ENCODE measurements at regions not wholly inside any gene's neighbourhood (a gene's known extent, or its start where the extent isn't known, plus 50 kb on each side); places are given as distances from the start of the nearest gene placed in this dataset.
"Not testable (repeated sequence)": the region's sequence is repeated elsewhere in the genome, so short reads cannot be mapped to it uniquely, and the experiment has no call there.

- no peak for TF ChIP-seq POLR2A (IDR thresholded peaks at IDR 0.05; ENCODE audit: low read depth, low read length)
- DNase-seq (ENCODE audit: insufficient read length, low spot score) (no peak), FAIRE-seq (no peak)
Observed at GRCh38 chr12:25368557-25368956, 117.8 kb upstream of the KRAS start.

- DNase-seq (ENCODE audit: insufficient read length, low spot score) (no peak), FAIRE-seq (no peak)
- no peak for TF ChIP-seq POLR2A (IDR thresholded peaks at IDR 0.05; ENCODE audit: low read depth, low read length)
Observed at GRCh38 chr12:25366122-25366521, 115.4 kb upstream of the KRAS start.

DNA sequence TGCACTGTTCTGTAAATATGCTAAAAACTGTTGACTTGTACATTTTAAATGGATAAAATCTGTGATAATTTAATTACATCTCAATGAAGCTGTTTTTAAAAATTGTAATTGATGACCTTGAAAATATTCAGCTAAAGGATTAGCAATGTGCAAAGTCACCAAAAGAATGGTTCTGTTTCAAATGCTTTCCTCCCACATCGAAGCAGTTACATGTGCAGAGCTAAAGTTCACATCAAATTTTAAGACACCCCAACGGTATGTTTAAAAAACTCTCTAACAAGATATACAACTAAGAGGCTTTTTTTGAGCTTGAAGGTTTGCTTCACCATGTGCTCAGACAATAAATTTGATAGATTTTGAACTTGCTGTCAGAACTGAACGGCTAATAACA lies 114.6 kb upstream of the KRAS start:
- no peak for DNase-seq (ENCODE audit: insufficient read length, low spot score)
- no peak for TF ChIP-seq POLR2A (IDR thresholded peaks at IDR 0.05; ENCODE audit: low read depth, low read length)

GRCh38 chr12:25364529-25365339 lies 114.0 kb upstream of the KRAS start:
- no peak for DNase-seq (ENCODE audit: insufficient read length, low spot score)
- TF ChIP-seq POLR2A (IDR thresholded peaks at IDR 0.05; ENCODE audit: low read depth, low read length) = no peak
- no peak for FAIRE-seq

More for the DNA sequence above, 114.6 kb upstream of the KRAS start:
- FAIRE-seq = no peak

GRCh38 chr12:25362646-25363045 lies 111.9 kb upstream of the KRAS start:
- FAIRE-seq = no peak
- TF ChIP-seq POLR2A (IDR thresholded peaks at IDR 0.05; ENCODE audit: low read depth, low read length) = no peak

DNA sequence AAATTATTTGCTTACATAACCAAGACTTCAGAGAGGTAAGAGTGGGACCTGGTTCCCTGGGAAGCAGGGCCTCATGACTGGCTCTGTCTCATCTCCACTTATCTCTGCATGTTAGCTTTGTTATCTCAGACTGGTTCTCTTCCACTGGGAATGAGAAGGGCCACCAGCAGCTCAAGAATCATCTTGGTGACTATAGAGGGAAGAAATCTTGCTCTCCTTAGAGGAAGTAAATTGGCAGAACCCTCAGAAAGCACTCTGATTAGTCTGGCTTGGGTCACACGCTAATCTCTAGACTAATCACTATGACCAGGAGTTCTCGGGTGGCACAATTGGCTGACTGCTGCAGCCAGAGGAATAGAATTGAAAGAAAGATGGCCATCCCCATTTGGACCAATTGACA lies 110.8 kb upstream of the KRAS start:
- DNase-seq (ENCODE audit: insufficient read length, low spot score) (no peak), FAIRE-seq (no peak)
- no peak for TF ChIP-seq POLR2A (IDR thresholded peaks at IDR 0.05; ENCODE audit: low read depth, low read length)

More at GRCh38 chr12:25362646-25363045, 111.9 kb upstream of the KRAS start:
- DNase-seq (ENCODE audit: insufficient read length, low spot score) = no peak

GRCh38 chr12:25357595-25357994 lies 106.9 kb upstream of the KRAS start:
- no peak for TF ChIP-seq POLR2A (IDR thresholded peaks at IDR 0.05; ENCODE audit: low read depth, low read length)
- no peak for FAIRE-seq

GRCh38 chr12:25352942-25353341 lies 102.2 kb upstream of the KRAS start:
- FAIRE-seq = not testable (repeated sequence)

More at GRCh38 chr12:25357595-25357994, 106.9 kb upstream of the KRAS start:
- no peak for DNase-seq (ENCODE audit: insufficient read length, low spot score)

GRCh38 chr12:25352083-25352918 lies 101.6 kb upstream of the KRAS start:
- TF ChIP-seq POLR2A (IDR thresholded peaks at IDR 0.05; ENCODE audit: low read depth, low read length) = no peak
- FAIRE-seq (no peak), DNase-seq (ENCODE audit: insufficient read length, low spot score) (no peak)

More at GRCh38 chr12:25352942-25353341, 102.2 kb upstream of the KRAS start:
- DNase-seq (ENCODE audit: insufficient read length, low spot score) = not testable (repeated sequence)

DNA sequence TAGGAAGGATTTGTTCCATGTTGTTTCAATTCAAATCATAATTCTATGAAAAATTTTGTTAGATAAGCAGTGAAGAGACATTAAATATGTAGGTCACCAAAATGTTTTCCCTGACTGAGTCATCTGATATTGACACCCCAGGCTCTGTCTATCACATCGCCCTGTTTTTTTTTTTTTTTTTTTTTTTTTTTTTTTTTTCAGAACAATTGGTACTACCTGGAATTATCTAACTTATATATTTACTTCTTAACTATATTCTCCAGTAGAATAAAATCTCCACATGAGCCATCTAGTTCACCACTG lies 97.8 kb upstream of the KRAS start:
- no peak for TF ChIP-seq POLR2A (IDR thresholded peaks at IDR 0.05; ENCODE audit: low read depth, low read length)
- FAIRE-seq (no peak), DNase-seq (ENCODE audit: insufficient read length, low spot score) (no peak)

- DNase-seq (ENCODE audit: insufficient read length, low spot score) = no peak
- no peak for TF ChIP-seq POLR2A (IDR thresholded peaks at IDR 0.05; ENCODE audit: low read depth, low read length)
- FAIRE-seq = no peak
Observed at GRCh38 chr12:25347716-25348592, 97.2 kb upstream of the KRAS start.

DNA sequence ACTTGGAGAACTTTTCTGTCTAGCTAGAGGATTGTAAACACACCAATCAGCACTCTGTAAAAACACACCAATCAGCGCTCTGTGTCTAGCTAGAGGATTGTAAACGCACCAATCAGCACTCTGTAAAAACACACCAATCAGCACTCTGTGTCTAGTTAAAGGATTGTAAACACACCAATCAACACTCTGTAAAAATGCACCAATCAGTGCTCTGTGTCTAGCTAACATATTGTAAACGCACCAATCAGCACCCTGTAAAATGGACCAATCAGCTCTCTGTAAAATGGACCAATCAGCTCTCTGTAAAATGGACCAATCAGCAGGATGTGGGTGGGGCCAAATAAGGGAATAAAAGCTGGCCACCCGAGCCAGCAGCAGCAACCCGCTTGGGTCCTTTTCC lies 91.1 kb upstream of the KRAS start:
- not testable (repeated sequence) for FAIRE-seq; DNase-seq (ENCODE audit: insufficient read length, low spot score)

- DNase-seq (ENCODE audit: insufficient read length, low spot score) = no peak
- FAIRE-seq = no peak
- TF ChIP-seq POLR2A (IDR thresholded peaks at IDR 0.05; ENCODE audit: low read depth, low read length) = no peak
Observed at GRCh38 chr12:25337916-25338315, 87.2 kb upstream of the KRAS start.

DNA sequence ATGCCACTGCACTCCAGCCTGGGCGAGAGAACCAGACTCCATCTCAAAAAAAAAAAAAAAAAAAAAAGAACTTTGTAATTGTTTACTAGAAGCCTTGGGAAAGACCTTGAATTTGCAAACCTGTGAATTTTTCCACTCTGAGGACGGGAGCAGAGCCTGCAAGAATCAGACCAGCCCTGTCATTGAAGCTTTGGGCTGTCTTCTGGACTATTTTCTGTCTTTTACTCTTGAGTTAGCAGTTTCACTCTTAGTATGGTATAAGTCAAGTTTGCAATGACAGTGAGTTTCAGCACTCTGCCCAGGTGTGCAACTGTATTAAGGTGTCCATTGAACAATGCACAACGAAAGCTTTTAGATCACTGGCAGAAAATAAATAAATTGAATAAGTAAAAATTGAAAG lies 81.4 kb upstream of the KRAS start:
- FAIRE-seq = no peak
- DNase-seq (ENCODE audit: insufficient read length, low spot score) = no peak
- TF ChIP-seq POLR2A (IDR thresholded peaks at IDR 0.05; ENCODE audit: low read depth, low read length) = no peak
